Mesothelial cell of epicardium (in vitro differentiated cells): ENCODE measurements at regions not wholly inside any gene's neighbourhood (a gene's known extent, or its start where the extent isn't known, plus 50 kb on each side); places are given as distances from the start of the nearest gene placed in this dataset.

Experiments
- DNase-seq, 2 experiments: peaks; one replicate each; pipeline ENCODE4 v3.0.0; 2021; ENCODE audit warnings: low spot score in 2 of 2; ENCODE audit not compliant: unreplicated experiment in 2 of 2
- H3K27ac Mint-ChIP-seq: 2 replicates; pipeline ENCODE4 v1.8.0; 2021; ENCODE audit warnings: mixed read lengths
- H3K27me3 Mint-ChIP-seq: 2 replicates; pipeline ENCODE4 v1.8.0; 2021; ENCODE audit warnings: low read depth, mixed read lengths
- H3K36me3 Mint-ChIP-seq: 2 replicates; pipeline ENCODE4 v1.8.0; 2021; ENCODE audit warnings: mixed read lengths
- H3K4me1 Mint-ChIP-seq: 2 replicates; pipeline ENCODE4 v1.8.0; 2021; ENCODE audit warnings: mixed read lengths
- H3K4me3 Mint-ChIP-seq: 2 replicates; pipeline ENCODE4 v1.8.0; 2021; ENCODE audit warnings: mild to moderate bottlenecking, moderate library complexity, mixed read lengths
- H3K9me3 Mint-ChIP-seq: 2 replicates; pipeline ENCODE4 v1.8.0; 2021; ENCODE audit warnings: mixed read lengths
- CTCF ChIP-seq: fragments of 200-600 bp; sonication (generic); IDR thresholded peaks from one replicate; pipeline ENCODE4 v1.5.0; 2021; ENCODE audit warnings: antibody characterized with exemption; ENCODE audit not compliant: unreplicated experiment

DNA sequence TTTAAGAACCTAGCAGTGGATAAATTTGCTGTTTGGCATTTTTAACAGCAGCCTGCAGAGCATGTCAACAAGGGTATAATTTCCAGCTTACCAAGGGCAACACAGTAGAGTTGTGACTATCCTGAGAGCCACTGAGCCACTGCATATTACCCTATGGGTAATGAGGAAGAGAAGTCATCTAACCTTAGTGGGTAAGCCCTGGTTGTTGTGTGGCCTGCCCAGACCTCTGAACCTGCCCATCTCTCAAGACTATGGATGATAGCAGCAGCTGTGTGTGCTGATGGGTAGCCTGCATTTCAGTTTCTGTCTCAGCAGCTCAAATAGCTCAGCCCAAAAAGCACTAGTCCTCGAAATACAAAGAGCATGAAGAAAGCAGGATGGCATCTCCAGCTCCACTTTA lies 56.1 kb upstream of the PIP5K1B start:
- no peaks in the 10 kb centered on the region for H3K9me3 Mint-ChIP-seq
- no peak overlapping the region for H3K4me3 Mint-ChIP-seq
- peaks cover 22% of the 10 kb centered on the region for H3K27me3 Mint-ChIP-seq
- no peak overlapping the region for H3K27ac Mint-ChIP-seq
- H3K36me3 Mint-ChIP-seq, result no peaks in the 10 kb centered on the region
- TF ChIP-seq CTCF, result no peak
- DNase-seq, result no peak
- no peaks in the 10 kb centered on the region for H3K4me1 Mint-ChIP-seq

DNA sequence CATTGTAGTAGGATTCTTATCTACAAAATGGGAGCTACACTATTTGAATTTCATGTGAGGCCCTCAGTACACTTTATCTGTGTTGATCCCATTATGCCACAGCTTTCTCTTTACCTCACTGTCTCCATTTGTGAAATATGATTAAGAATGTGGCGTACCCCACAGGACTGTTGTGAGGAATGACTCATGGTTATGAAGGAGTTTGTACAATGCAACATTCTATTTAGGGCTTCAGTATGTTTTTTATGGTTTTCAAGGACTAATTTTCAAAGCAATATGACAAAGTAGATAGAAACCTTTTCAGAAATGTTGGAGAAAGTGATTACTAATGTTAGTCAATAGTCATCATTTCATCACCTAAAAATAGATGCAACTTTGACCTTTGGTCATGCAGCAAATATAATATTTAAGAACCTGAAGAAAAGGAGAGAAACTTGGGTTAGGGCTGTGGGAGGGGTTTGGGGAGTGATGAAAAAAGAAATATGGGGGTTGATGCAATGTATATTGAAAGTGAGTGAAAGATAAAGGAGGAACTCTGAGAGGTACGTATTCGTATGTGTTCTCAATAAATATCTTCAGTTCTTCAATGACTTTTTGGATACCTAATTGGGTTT lies 53.7 kb upstream of the PIP5K1B start:
- Mint-ChIP-seq H3K4me1 (no peaks in the 10 kb centered on the region), H3K27ac (no peak overlapping the region), H3K9me3 (no peaks in the 10 kb centered on the region)

GRCh38 chr9:68653141-68653595 lies 51.9 kb upstream of the PIP5K1B start:
- Mint-ChIP-seq H3K9me3 (no peaks in the 10 kb centered on the region), H3K4me3 (no peak overlapping the region), H3K27ac (no peak overlapping the region), H3K4me1 (no peaks in the 10 kb centered on the region), H3K36me3 (no peaks in the 10 kb centered on the region), H3K27me3 (peaks cover 34% of the 10 kb centered on the region)
- TF ChIP-seq CTCF, result no peak
- DNase-seq, result no peak

More for the DNA sequence above, 53.7 kb upstream of the PIP5K1B start:
- Mint-ChIP-seq H3K27me3 (peaks cover 23% of the 10 kb centered on the region), H3K36me3 (no peaks in the 10 kb centered on the region), H3K4me3 (no peak overlapping the region)
- no peak for DNase-seq
- no peak for TF ChIP-seq CTCF

DNA sequence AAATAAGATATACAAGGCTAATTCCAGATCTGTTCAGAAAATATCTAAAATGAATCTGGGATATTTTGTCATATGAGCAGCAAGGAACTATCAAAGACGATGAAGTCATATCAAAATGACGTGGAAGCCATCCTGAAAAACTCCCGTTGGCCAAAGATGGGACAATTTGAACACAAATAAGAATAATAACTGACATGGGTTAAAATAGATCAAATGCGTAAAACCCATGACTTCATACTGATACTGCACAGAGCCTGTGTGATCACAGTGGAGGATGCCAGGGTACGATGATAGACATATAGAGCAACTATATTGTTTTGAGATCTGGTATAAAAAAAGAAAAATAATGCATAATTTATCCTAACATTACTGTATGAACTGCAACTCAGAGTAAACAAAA lies 51.0 kb upstream of the PIP5K1B start:
- DNase-seq, result no peak
- Mint-ChIP-seq H3K4me3 (no peak overlapping the region), H3K9me3 (no peaks in the 10 kb centered on the region), H3K27me3 (peaks cover 37% of the 10 kb centered on the region), H3K36me3 (no peaks in the 10 kb centered on the region), H3K4me1 (no peaks in the 10 kb centered on the region), H3K27ac (no peak overlapping the region)
- TF ChIP-seq CTCF, result no peak
